Glutamatergic neuron (in vitro differentiated cells): ENCODE measurements at regions not wholly inside any gene's neighbourhood (a gene's known extent, or its start where the extent isn't known, plus 50 kb on each side); places are given as distances from the start of the nearest gene placed in this dataset.
A peak's percentile ranks its signal among the peaks of the same experiment; 100 is the strongest.
"Not testable (repeated sequence)": the region's sequence is repeated elsewhere in the genome, so short reads cannot be mapped to it uniquely, and the experiment has no call there.

Source experiments
- DNase-seq: peaks from one replicate; pipeline ENCODE4 v3.0.0; 2022
- H3K27ac Mint-ChIP-seq: one replicate; pipeline ENCODE4 v1.8.0; 2020; ENCODE audit warnings: mild to moderate bottlenecking, mixed read lengths, inconsistent platforms; ENCODE audit not compliant: unreplicated experiment
- H3K27me3 Mint-ChIP-seq: one replicate; pipeline ENCODE4 v1.8.0; 2020; ENCODE audit warnings: mild to moderate bottlenecking, moderate library complexity, mixed read lengths, inconsistent platforms; ENCODE audit not compliant: unreplicated experiment
- H3K36me3 Mint-ChIP-seq: one replicate; pipeline ENCODE4 v1.8.0; 2020; ENCODE audit warnings: mild to moderate bottlenecking, mixed read lengths, inconsistent platforms; ENCODE audit not compliant: unreplicated experiment
- H3K4me1 Mint-ChIP-seq: one replicate; pipeline ENCODE4 v1.8.0; 2020; ENCODE audit warnings: mild to moderate bottlenecking, low read depth, mixed read lengths, inconsistent platforms; ENCODE audit not compliant: unreplicated experiment
- H3K4me3 Mint-ChIP-seq: one replicate; pipeline ENCODE4 v1.8.0; 2020; ENCODE audit warnings: mild to moderate bottlenecking, mixed read lengths, inconsistent platforms; ENCODE audit not compliant: unreplicated experiment
- H3K9me3 Mint-ChIP-seq: one replicate; pipeline ENCODE4 v1.8.0; 2020; ENCODE audit warnings: mild to moderate bottlenecking, moderate library complexity, mixed read lengths, inconsistent platforms; ENCODE audit not compliant: unreplicated experiment
- CTCF ChIP-seq: fragments of 200-600 bp; sonication (generic); IDR thresholded peaks from one replicate; pipeline ENCODE4 v1.5.0; 2021; ENCODE audit not compliant: partially characterized antibody, unreplicated experiment

GRCh38 chr7:149599636-149600206 is 102.1 kb upstream of the ZNF746 start:
- H3K4me3 Mint-ChIP-seq: no peak overlapping the region
- peaks cover 6% of the 10 kb centered on the region for H3K36me3 Mint-ChIP-seq
- TF ChIP-seq CTCF: no peak
- H3K27me3 Mint-ChIP-seq: no peaks in the 10 kb centered on the region
- peak overlapping the region; percentile 78 for H3K27ac Mint-ChIP-seq
- no peaks in the 10 kb centered on the region for H3K4me1 Mint-ChIP-seq
- no peak for DNase-seq
- H3K9me3 Mint-ChIP-seq: peaks cover 2% of the 10 kb centered on the region

- TF ChIP-seq CTCF: no peak
- no peaks in the 10 kb centered on the region for H3K4me1 Mint-ChIP-seq
- no peaks in the 10 kb centered on the region for H3K27me3 Mint-ChIP-seq
- peaks cover 6% of the 10 kb centered on the region for H3K36me3 Mint-ChIP-seq
- H3K4me3 Mint-ChIP-seq: no peak overlapping the region
- DNase-seq: peak; percentile 48
- no peak overlapping the region for H3K27ac Mint-ChIP-seq
- H3K9me3 Mint-ChIP-seq: peaks cover 2% of the 10 kb centered on the region
These were observed 101.2 kb upstream of the ZNF746 start for GRCh38 chr7:149598721-149599308.

GRCh38 chr7:149597789-149598188 is 100.2 kb upstream of the ZNF746 start:
- H3K4me3 Mint-ChIP-seq, H3K36me3 Mint-ChIP-seq, H3K27ac Mint-ChIP-seq, H3K4me1 Mint-ChIP-seq, H3K9me3 Mint-ChIP-seq, H3K27me3 Mint-ChIP-seq, DNase-seq: not testable (repeated sequence)

- Mint-ChIP-seq H3K4me1 (no peaks in the 10 kb centered on the region), H3K27ac (no peak overlapping the region), H3K27me3 (no peaks in the 10 kb centered on the region), H3K9me3 (peaks cover 2% of the 10 kb centered on the region), H3K36me3 (peaks cover 11% of the 10 kb centered on the region), H3K4me3 (no peak overlapping the region)
- TF ChIP-seq CTCF: no peak
- no peak for DNase-seq
These were observed 97.9 kb upstream of the ZNF746 start for GRCh38 chr7:149595541-149595940.

GRCh38 chr7:149595078-149595477 is 97.5 kb upstream of the ZNF746 start:
- Mint-ChIP-seq H3K36me3 (peaks cover 11% of the 10 kb centered on the region), H3K4me1 (no peaks in the 10 kb centered on the region), H3K27ac (no peak overlapping the region), H3K27me3 (no peaks in the 10 kb centered on the region), H3K4me3 (no peak overlapping the region), H3K9me3 (peaks cover 2% of the 10 kb centered on the region)
- TF ChIP-seq CTCF: no peak
- DNase-seq: no peak
